GM21447 (cell line): ENCODE measurements at regions not wholly inside any gene's neighbourhood (a gene's known extent, or its start where the extent isn't known, plus 50 kb on each side); places are given as distances from the start of the nearest gene placed in this dataset.
A peak's percentile ranks its signal among the peaks of the same experiment; 100 is the strongest.

ENCODE experiments used
- ATAC-seq: cut with Tn5 transposase; IDR thresholded peaks from one replicate; pipeline ENCODE4 v1.9.1; 2021; ENCODE audit not compliant: unreplicated experiment

DNA sequence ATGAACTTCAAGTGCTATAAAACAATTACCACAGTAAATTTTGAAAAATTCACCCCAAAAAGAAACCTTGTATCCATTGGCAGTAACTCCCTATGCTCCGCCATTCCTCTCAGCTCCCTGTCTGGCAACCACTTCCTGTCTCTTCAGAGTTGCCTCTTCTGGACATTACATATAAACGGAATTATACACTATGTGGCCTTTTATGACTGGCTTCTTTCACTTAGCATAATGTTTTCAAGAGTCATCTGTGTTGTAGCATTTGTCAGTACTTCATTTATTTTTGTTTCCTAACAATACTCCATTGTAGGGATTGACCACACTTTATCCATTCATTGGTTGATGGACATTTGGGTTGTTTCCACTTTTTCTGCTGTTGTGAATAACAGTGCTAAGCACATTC lies 50.1 kb downstream of the CEP43 start:
- no peak for ATAC-seq

DNA sequence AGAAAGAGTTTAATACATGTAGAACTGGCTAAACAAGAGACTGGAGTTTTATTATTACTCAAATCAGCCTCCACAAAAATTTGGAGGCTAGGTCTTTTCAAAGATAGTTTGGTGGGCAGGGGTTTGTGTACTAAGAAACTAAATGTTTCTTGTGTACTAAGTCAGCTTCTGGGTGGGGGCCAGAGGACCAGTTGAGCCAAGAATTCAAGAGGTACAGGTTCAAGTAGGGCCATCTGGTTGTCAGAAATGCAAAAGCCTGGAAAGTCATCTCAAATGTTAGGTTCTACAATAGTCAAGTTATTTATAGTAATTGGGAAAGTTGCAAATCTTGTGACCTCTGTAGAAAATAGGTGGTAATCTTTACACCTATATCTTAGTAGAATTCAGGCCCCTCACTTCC lies 51.7 kb downstream of the CEP43 start:
- no peak for ATAC-seq

DNA sequence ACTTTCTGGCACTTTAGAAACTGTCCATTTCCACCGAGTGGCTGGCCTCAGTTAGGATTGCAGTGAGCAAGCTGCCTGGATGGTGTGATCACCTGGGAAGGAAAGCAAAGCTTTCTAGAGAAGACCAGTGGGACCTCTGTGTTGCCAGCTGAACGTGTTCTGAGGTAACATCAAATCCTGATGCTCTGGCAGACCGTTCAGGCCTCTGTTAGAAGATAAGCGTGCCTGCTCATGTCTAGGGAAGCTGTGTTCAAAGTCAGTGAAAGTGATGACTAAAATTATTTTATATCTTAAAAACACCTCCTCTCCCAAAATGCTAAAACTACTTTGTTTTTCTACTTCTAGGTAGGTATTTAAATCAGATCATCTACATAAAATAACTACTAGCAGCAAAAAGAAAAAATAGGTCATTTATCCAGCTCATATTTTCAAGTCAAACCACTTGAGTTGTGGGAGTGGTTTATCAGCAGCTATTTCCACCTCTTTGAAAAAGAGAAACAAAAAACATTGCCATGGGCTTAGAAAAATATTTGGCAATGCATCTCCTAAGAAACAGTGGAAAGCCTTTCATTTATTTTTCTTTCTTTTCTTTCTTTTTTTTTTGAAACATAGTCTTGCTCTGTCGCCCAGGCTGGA lies 54.8 kb downstream of the CEP43 start:
- no peak for ATAC-seq

DNA sequence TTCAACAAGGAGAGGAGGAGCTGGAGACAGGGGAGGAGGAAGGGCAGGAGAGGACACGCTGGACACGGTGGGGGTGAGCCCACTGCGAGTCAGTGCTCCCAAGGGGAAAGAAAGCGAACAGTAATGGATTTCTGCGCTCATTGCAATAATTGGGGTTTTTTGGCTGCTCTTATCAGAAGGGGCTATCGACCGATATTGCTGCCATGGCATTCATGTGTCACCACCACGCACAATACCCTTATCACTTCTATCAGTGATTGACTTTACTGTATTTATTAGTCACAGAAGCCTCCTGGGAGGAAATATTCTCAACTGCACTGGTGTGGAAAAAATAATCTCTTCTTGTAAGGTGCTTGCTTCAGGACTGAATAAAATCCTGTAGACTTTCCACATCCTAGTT lies 55.8 kb downstream of the CEP43 start:
- ATAC-seq: no peak

DNA sequence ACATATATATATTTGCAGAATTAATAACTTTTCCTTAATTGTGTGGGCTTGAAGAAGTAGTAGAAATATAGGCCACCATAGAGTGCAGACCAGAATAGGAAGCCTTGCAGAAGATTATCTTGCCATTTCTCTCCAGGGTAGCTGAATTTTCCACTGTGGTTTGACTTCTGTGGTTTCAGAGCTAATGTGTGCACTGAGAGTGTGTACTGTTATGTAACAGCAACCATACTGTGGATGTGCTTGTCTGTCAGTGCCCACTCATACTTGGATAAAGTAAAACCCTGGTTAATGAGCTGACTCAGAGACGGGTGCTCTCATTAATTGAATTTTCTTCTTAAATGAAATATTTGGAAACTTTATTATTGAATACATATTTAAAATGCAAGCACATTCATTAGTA lies 57.2 kb downstream of the CEP43 start:
- peak; percentile 98 for ATAC-seq

DNA sequence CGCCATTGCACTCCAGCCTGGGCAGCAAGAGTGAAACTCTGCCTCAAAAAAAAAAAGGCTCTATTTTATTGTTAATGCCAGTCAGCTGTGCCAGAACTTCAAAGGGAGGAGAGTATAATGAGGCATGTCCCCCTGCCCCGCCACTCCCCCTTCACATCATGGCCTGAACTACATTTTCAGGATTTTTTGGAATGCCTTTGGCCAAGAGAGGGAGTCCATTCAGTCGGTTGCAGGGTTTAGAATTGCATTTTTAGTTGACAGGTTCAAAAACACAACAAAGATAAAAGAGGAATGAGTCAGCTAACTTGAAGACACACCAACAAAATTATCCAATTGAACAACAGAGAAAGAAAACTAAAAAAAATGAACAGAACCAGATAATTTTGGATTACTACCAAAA lies 59.1 kb downstream of the CEP43 start:
- ATAC-seq: no peak
